Memory B cell (primary cell): ENCODE measurements at regions not wholly inside any gene's neighbourhood (a gene's known extent, or its start where the extent isn't known, plus 50 kb on each side); places are given as distances from the start of the nearest gene placed in this dataset.

ENCODE experiments used
- ATAC-seq: fragments of 150-1000 bp; cut with Tn5 transposase; 2 replicates; pipeline ENCODE4 v1.10.0; 2021; ENCODE audit warnings: low read depth, mild to moderate bottlenecking, moderate library complexity
- DNase-seq, 2 donors: peaks; one replicate each; pipeline ENCODE4 v3.0.0; 2022; ENCODE audit warnings: low spot score in 2 of 2
- H3K27ac Mint-ChIP-seq: one replicate; pipeline ENCODE4 v1.8.0; 2022; ENCODE audit warnings: mild to moderate bottlenecking, moderate library complexity, mixed read lengths
- H3K27me3 Mint-ChIP-seq: one replicate; pipeline ENCODE4 v1.8.0; 2022; ENCODE audit warnings: mixed read lengths
- H3K36me3 Mint-ChIP-seq: one replicate; pipeline ENCODE4 v1.8.0; 2022; ENCODE audit warnings: mild to moderate bottlenecking, mixed read lengths
- H3K4me1 Mint-ChIP-seq: one replicate; pipeline ENCODE4 v1.8.0; 2022; ENCODE audit warnings: mixed read lengths
- H3K4me3 Mint-ChIP-seq: one replicate; pipeline ENCODE4 v1.8.0; 2022; ENCODE audit warnings: mild to moderate bottlenecking, moderate library complexity, mixed read lengths
- H3K9me3 Mint-ChIP-seq: one replicate; pipeline ENCODE4 v1.8.0; 2022; ENCODE audit warnings: mixed read lengths

GRCh38 chr9:23563517-23563916 is 262.5 kb downstream of the ELAVL2 start:
- no peaks in the 10 kb centered on the region for H3K36me3 Mint-ChIP-seq
- ATAC-seq (no peak), DNase-seq (no peak)
- H3K4me3 Mint-ChIP-seq: no peak overlapping the region
- no peaks in the 10 kb centered on the region for H3K27me3 Mint-ChIP-seq
- no peaks in the 10 kb centered on the region for H3K4me1 Mint-ChIP-seq
- no peak overlapping the region for H3K27ac Mint-ChIP-seq
- peaks cover 4% of the 10 kb centered on the region for H3K9me3 Mint-ChIP-seq

GRCh38 chr9:23567516-23568165 is 258.4 kb downstream of the ELAVL2 start:
- H3K27ac Mint-ChIP-seq: no peak overlapping the region
- peaks cover 6% of the 10 kb centered on the region for H3K9me3 Mint-ChIP-seq
- H3K27me3 Mint-ChIP-seq: no peaks in the 10 kb centered on the region
- DNase-seq (no peak), ATAC-seq (no peak)
- no peaks in the 10 kb centered on the region for H3K4me1 Mint-ChIP-seq
- no peaks in the 10 kb centered on the region for H3K36me3 Mint-ChIP-seq
- H3K4me3 Mint-ChIP-seq: no peak overlapping the region

- H3K27me3 Mint-ChIP-seq: no peaks in the 10 kb centered on the region
- H3K4me1 Mint-ChIP-seq: no peaks in the 10 kb centered on the region
- ATAC-seq (no peak), DNase-seq (no peak)
- H3K4me3 Mint-ChIP-seq: no peak overlapping the region
- H3K36me3 Mint-ChIP-seq: no peaks in the 10 kb centered on the region
- H3K27ac Mint-ChIP-seq: no peak overlapping the region
- H3K9me3 Mint-ChIP-seq: peaks cover 4% of the 10 kb centered on the region
Observed at GRCh38 chr9:23571414-23572104, 254.5 kb downstream of the ELAVL2 start.

GRCh38 chr9:23573800-23574199 is 252.2 kb downstream of the ELAVL2 start:
- Mint-ChIP-seq H3K4me1 (no peaks in the 10 kb centered on the region), H3K27me3 (no peaks in the 10 kb centered on the region), H3K36me3 (no peaks in the 10 kb centered on the region), H3K27ac (no peak overlapping the region), H3K9me3 (peaks cover 6% of the 10 kb centered on the region), H3K4me3 (no peak overlapping the region)
- DNase-seq (no peak), ATAC-seq (no peak)

GRCh38 chr9:23577611-23578010 is 248.4 kb downstream of the ELAVL2 start:
- H3K9me3 Mint-ChIP-seq: peaks cover 3% of the 10 kb centered on the region
- ATAC-seq: no peak
- no peak for DNase-seq
- no peaks in the 10 kb centered on the region for H3K36me3 Mint-ChIP-seq
- H3K27ac Mint-ChIP-seq: no peak overlapping the region
- H3K4me1 Mint-ChIP-seq: no peaks in the 10 kb centered on the region
- H3K27me3 Mint-ChIP-seq: no peaks in the 10 kb centered on the region
- H3K4me3 Mint-ChIP-seq: no peak overlapping the region

GRCh38 chr9:23581931-23582330 is 244.1 kb downstream of the ELAVL2 start:
- DNase-seq (no peak), ATAC-seq (no peak)
- H3K27me3 Mint-ChIP-seq: no peaks in the 10 kb centered on the region
- H3K4me1 Mint-ChIP-seq: no peaks in the 10 kb centered on the region
- H3K27ac Mint-ChIP-seq: no peak overlapping the region
- no peaks in the 10 kb centered on the region for H3K36me3 Mint-ChIP-seq
- H3K9me3 Mint-ChIP-seq: peaks cover 6% of the 10 kb centered on the region
- H3K4me3 Mint-ChIP-seq: no peak overlapping the region

GRCh38 chr9:23582836-23583235 is 243.2 kb downstream of the ELAVL2 start:
- H3K36me3 Mint-ChIP-seq: no peaks in the 10 kb centered on the region
- no peaks in the 10 kb centered on the region for H3K27me3 Mint-ChIP-seq
- no peaks in the 10 kb centered on the region for H3K4me1 Mint-ChIP-seq
- peaks cover 4% of the 10 kb centered on the region for H3K9me3 Mint-ChIP-seq
- no peak overlapping the region for H3K4me3 Mint-ChIP-seq
- H3K27ac Mint-ChIP-seq: no peak overlapping the region
- no peak for ATAC-seq
- DNase-seq: no peak

GRCh38 chr9:23586906-23587305 is 239.1 kb downstream of the ELAVL2 start:
- peaks cover 8% of the 10 kb centered on the region for H3K4me1 Mint-ChIP-seq
- no peak overlapping the region for H3K27ac Mint-ChIP-seq
- H3K27me3 Mint-ChIP-seq: no peaks in the 10 kb centered on the region
- no peaks in the 10 kb centered on the region for H3K36me3 Mint-ChIP-seq
- DNase-seq (no peak), ATAC-seq (no peak)
- no peak overlapping the region for H3K4me3 Mint-ChIP-seq
- peaks cover 7% of the 10 kb centered on the region for H3K9me3 Mint-ChIP-seq

- H3K9me3 Mint-ChIP-seq: peaks cover 7% of the 10 kb centered on the region
- no peak overlapping the region for H3K27ac Mint-ChIP-seq
- H3K36me3 Mint-ChIP-seq: no peaks in the 10 kb centered on the region
- H3K27me3 Mint-ChIP-seq: no peaks in the 10 kb centered on the region
- ATAC-seq: no peak
- no peak for DNase-seq
- no peak overlapping the region for H3K4me3 Mint-ChIP-seq
- peaks cover 8% of the 10 kb centered on the region for H3K4me1 Mint-ChIP-seq
Observed at GRCh38 chr9:23587433-23587832, 238.6 kb downstream of the ELAVL2 start.

GRCh38 chr9:23587903-23588302 is 238.1 kb downstream of the ELAVL2 start:
- no peak overlapping the region for H3K4me3 Mint-ChIP-seq
- no peak for ATAC-seq
- no peaks in the 10 kb centered on the region for H3K36me3 Mint-ChIP-seq
- H3K27me3 Mint-ChIP-seq: no peaks in the 10 kb centered on the region
- H3K4me1 Mint-ChIP-seq: peaks cover 8% of the 10 kb centered on the region
- no peak for DNase-seq
- no peak overlapping the region for H3K27ac Mint-ChIP-seq
- H3K9me3 Mint-ChIP-seq: peaks cover 7% of the 10 kb centered on the region

- H3K4me3 Mint-ChIP-seq: peak overlapping the region; percentile 4
- no peak for DNase-seq
- H3K27me3 Mint-ChIP-seq: no peaks in the 10 kb centered on the region
- no peaks in the 10 kb centered on the region for H3K36me3 Mint-ChIP-seq
- no peak overlapping the region for H3K27ac Mint-ChIP-seq
- peaks cover 8% of the 10 kb centered on the region for H3K4me1 Mint-ChIP-seq
- no peak for ATAC-seq
- H3K9me3 Mint-ChIP-seq: peaks cover 7% of the 10 kb centered on the region
Observed at GRCh38 chr9:23590276-23591000, 235.6 kb downstream of the ELAVL2 start.

GRCh38 chr9:23594421-23594820 is 231.6 kb downstream of the ELAVL2 start:
- no peaks in the 10 kb centered on the region for H3K27me3 Mint-ChIP-seq
- no peaks in the 10 kb centered on the region for H3K36me3 Mint-ChIP-seq
- peaks cover 8% of the 10 kb centered on the region for H3K9me3 Mint-ChIP-seq
- ATAC-seq (no peak), DNase-seq (no peak)
- no peak overlapping the region for H3K27ac Mint-ChIP-seq
- no peak overlapping the region for H3K4me3 Mint-ChIP-seq
- H3K4me1 Mint-ChIP-seq: peaks cover 8% of the 10 kb centered on the region

- H3K36me3 Mint-ChIP-seq: no peaks in the 10 kb centered on the region
- no peak for DNase-seq
- H3K9me3 Mint-ChIP-seq: peaks cover 5% of the 10 kb centered on the region
- H3K27ac Mint-ChIP-seq: no peak overlapping the region
- no peak for ATAC-seq
- H3K4me3 Mint-ChIP-seq: no peak overlapping the region
- H3K4me1 Mint-ChIP-seq: no peaks in the 10 kb centered on the region
- H3K27me3 Mint-ChIP-seq: no peaks in the 10 kb centered on the region
Observed at GRCh38 chr9:23596913-23597634, 229.0 kb downstream of the ELAVL2 start.

- H3K4me1 Mint-ChIP-seq: no peaks in the 10 kb centered on the region
Observed at GRCh38 chr9:23598994-23599393, 227.0 kb downstream of the ELAVL2 start.

More at GRCh38 chr9:23598994-23599393, 227.0 kb downstream of the ELAVL2 start:
- no peak overlapping the region for H3K27ac Mint-ChIP-seq
- H3K4me3 Mint-ChIP-seq: no peak overlapping the region
- H3K27me3 Mint-ChIP-seq: no peaks in the 10 kb centered on the region
- no peaks in the 10 kb centered on the region for H3K36me3 Mint-ChIP-seq
- ATAC-seq (no peak), DNase-seq (no peak)
- peaks cover 9% of the 10 kb centered on the region for H3K9me3 Mint-ChIP-seq
